GM19240 (cell line): ENCODE measurements at regions not wholly inside any gene's neighbourhood (a gene's known extent, or its start where the extent isn't known, plus 50 kb on each side); places are given as distances from the start of the nearest gene placed in this dataset.

ENCODE experiments used
- DNase-seq: peaks from one replicate; pipeline ENCODE4 v3.0.0; 2011; ENCODE audit warnings: low spot score; ENCODE audit not compliant: insufficient read length

GRCh38 chr2:120881981-120882788, 146.5 kb downstream of the GLI2 start:
- DNase-seq, result no peak

DNA sequence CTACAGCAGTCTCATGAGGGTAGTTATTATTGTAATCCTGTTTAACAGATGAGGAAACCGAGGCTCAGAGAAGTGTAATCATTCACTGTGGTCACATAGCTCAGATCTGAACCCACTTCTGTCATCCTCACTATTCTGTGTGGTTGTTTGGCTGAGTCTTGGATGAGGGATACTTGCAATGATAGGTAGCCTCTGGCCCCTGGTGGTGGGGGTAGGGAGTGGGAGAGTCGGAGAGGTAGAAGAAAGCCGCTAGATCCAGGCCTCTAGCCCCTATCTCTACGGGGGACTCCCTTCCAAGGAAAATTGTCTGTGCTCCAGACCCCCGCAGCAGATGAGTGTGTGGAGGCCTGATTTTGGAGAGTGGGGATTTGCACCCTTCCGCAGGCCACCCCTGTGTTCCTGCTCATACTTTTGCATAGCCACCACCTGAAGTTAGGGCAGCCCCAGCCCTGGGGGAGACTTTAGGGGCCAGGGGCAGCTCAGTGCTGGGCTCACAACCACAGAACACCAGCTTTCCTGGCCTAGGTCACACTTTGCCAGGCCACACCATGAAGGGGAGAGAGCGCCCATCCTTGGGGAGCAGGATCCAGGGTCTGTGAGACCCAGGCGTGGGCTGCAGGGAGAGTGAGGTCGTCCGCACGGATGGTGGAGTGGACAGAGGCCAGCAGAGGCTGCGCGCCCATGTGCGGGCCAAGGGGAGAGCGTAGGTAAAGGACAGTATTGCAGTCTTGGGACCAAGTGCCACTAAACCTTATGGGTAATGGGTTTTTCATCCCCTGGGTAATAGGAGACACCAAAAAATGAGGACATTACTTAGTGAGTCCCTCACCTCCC, 148.2 kb downstream of the GLI2 start:
- DNase-seq, result no peak

- no peak for DNase-seq
Measured at GRCh38 chr2:120884472-120885290, 149.0 kb downstream of the GLI2 start.

DNA sequence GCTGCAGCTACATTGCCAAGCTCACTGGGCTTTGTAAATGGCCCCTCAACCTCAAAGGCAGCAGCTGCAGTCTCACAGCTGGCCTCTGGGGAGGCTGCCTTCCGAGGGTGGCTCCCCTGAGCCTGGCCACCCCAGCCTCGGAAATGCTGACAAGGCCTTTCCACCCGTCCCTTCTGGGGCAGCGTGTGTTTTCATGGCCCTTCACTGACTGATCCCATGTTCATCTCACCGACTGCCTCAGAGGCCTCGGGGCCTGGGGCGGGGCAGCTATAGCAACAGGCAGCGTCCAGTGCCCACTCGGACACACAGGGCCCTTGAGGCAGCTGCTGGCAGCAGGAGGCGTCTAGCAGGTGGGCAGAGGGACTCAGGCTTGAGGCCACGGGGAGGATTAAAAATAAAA, 149.7 kb downstream of the GLI2 start:
- no peak for DNase-seq

DNA sequence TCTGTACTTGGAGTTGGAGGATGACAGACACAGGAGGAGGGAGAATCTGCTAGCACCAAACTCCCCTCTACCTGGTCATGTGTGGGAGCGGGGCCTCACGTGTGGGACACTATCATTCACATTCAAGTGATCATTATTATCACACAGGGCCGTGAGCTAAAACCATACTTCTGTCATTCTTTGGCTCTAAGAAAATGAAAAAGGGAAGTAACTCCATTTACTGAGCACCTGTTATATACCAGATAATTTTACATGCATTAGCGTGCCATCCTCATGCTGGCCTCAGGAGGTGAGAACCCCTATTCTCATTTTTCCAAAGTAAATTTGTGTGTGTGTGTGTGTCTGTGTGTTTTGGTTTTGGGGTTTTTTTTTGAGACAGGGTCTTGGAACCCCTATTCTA, 150.1 kb downstream of the GLI2 start:
- DNase-seq, result no peak

GRCh38 chr2:120886534-120887319, 151.1 kb downstream of the GLI2 start:
- DNase-seq, result no peak

GRCh38 chr2:120887320-120887697, 151.6 kb downstream of the GLI2 start:
- no peak for DNase-seq

DNA sequence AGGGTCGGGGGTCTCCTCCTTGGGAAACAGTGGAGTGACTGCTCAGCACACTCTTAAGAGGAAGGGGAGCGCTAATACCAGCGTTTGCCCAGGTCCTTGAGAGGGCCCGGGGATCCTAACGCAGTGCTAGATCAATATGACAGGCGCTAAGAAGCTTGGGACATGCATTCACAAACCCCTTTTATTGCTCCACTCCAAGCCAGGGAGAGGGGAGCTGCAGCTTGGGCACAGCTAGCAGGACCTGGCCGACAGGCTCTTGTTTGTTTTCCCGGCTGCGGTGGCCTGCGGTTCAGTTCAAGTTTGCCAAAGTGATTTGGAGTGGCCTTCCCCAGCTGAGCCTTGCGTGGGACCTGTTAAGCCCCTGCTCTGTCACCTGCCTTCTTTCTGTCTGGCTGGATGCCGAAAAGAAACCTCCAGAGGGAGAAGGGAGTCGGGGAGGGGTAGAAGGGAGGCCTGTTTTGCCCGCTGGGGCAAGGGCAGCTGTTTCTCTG, 152.1 kb downstream of the GLI2 start:
- DNase-seq, result no peak

DNA sequence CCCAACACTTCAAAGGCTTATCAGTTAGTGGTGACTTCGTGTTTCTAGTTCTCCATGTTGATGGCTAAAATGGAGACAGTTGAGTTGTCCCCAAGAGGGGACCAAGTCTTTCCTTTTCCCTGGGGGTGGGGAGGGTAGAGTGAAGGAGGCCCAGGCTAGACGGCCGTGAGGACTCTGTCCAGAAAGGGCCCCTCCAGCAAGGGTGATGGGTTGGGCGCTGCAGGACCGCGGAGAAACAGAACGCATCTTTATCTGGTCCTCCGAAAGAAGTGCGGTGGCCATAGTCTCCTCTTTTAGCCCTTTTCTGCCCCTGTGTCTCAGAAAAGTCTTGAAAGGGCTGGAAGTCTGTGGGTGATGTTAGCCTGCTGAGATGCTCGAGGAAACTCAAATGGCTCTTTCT, 153.2 kb downstream of the GLI2 start:
- DNase-seq, result no peak

GRCh38 chr2:120889936-120890335, 154.3 kb downstream of the GLI2 start:
- no peak for DNase-seq

DNA sequence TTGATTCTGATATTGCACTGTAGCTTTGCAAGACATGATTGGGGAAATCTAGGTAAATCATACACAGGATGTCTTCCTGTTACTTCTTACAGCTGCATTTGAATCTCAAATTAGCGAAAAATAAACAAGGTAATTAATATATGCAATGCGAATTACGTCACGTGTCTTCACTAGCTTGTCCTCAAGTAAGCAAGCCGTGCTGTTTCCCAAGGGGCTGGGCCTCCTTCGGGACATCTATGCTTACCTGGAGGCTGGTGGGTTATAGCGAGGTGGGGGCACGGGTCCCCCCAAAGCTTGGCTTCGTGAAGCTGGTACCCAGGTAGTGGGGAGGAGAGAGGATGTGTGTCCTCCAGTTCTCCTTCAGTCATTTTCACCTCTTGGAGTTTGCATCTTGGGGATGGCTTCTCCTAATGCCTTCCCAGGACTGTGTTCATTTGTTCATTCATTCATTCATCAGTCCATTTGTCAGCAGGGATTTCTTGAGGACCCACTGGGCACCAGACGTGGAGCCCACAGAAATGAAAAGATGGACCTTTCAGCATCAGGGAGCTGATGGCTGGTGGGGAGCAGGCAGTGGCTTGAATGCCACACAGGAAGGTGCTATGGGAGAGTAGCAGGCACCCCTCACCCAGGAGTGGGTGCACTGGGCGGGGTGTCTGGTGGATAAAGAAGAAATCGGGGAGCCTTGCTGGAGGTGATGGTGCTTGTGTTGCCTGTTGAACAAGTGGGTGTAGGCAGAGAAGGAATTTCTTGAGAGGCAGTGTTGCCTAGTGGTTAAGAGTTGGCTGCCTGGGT, 155.1 kb downstream of the GLI2 start:
- DNase-seq, result no peak

DNA sequence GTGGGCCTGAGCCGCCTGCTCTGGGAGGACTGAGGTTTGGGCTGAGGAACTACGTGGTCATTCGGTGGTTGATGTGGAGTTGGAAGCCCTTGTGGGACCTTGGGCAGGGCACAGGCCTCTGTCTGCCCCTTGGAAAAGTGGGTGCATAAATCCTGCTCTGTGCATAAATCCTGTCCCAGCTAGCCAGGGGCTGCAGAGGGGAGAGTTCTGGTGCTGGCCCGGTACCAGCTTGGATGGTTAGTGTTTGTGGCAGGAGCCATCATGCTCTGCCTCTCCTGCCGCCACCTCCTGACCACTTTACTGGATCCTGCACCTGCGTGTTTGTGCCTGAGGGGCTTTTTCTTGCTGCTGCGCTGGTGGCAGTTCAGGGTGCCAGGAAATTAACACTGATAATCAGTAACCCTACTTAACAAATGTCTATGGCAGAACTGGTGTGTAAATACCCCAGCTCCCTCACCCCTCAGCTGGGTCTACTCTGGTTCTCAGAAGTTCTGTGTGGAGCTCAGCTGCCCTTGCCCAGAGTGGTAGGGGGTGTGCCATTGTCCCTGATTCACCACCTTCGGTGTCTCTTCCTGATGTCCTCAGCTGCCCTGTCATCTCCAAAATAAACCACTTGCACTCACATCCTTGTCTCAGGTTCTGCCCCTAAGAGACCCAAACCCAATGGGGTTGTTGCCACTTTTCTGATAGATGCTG, 156.8 kb downstream of the GLI2 start:
- DNase-seq, result no peak

- DNase-seq, result no peak
Measured at GRCh38 chr2:120892967-120893667, 157.4 kb downstream of the GLI2 start.

GRCh38 chr2:120893811-120894584, 158.3 kb downstream of the GLI2 start:
- DNase-seq, result no peak

GRCh38 chr2:120894966-120895365, 159.3 kb downstream of the GLI2 start:
- DNase-seq, result no peak

DNA sequence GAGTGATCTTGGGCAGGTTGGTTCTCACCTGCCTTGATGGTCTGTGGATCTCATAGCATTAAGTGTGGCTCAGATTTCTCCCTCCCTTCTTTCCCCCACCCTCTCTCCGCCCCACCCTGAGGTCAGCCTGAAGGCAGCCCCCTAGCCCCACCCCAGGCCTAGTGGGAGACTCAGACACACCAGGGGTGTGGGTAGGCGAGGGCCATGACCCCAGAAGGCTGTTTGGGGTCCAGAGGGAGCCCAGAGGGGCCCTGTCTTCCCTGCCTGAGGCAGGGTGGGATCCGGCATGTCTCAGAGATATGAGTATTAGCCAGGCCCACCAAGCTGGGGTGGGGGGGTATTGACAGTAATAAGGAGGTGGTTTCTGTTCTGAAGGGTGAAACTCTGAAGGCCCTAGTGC, 160.5 kb downstream of the GLI2 start:
- no peak for DNase-seq

DNA sequence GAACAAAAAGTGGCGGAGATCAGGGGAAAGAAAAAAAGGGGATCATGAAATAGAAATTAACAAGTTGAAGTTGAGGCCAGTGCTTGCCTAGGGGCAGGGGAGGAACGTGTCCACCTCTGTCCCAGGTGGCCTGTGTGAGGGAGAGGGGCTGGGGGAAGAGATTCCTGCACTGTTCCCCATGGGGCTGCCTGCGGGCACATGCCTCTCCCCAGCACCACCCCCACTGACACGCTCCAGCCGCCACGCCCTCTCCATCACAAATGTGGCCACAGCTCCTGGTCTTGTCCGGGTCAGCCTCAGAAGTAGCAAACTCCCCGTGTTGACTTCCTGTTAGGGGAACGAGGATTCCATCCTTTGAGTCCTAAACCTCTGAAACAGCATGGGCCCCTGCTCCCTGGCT, 161.2 kb downstream of the GLI2 start:
- DNase-seq, result no peak

DNA sequence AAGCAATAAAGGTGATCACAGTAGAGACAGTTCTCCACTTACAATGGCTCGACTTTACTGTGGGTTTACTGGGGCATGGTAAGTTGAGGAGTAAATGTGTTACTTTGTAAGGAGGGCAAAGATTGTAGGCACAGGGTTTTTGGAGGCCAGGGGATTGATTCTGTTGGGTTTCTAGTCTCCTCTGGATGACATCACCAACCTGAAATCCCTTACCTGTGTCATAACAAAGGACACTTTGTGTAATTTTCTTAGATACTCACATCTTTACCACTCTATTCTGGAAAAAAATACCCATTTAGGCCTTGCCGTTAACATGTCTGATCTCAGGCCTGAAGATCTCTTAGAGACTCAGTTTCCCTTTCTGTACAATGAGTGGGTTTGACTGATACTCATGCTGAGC, 161.7 kb downstream of the GLI2 start:
- DNase-seq, result no peak
